K562 (cell line): ENCODE measurements at regions not wholly inside any gene's neighbourhood (a gene's known extent, or its start where the extent isn't known, plus 50 kb on each side); places are given as distances from the start of the nearest gene placed in this dataset.

Experiments used
- FOXJ2 ChIP-seq: fragments of 200-800 bp; sonication (Bioruptor generic); IDR thresholded peaks from 2 replicates; pipeline ENCODE4 v1.6.1; 2016; ENCODE audit warnings: missing genetic modification characterization, missing compliant biosample characterization
- HDAC2 ChIP-seq: fragments of 450-650 bp; IDR thresholded peaks from 2 replicates; pipeline ENCODE4 v1.6.1; 2016; ENCODE audit warnings: mild to moderate bottlenecking
- JUNB ChIP-seq: fragments of 450-650 bp; formaldehyde crosslinking; conservative IDR thresholded peaks from 2 replicates; pipeline ENCODE4 v1.4.0; 2020; ENCODE audit warnings: mild to moderate bottlenecking
- JUND ChIP-seq, 2 experiments: IDR thresholded peaks; 2 replicates in 1 of 2; 3 replicates in 1 of 2; pipeline ENCODE4 v1.6.1; 2011; ENCODE audit warnings: borderline replicate concordance in 2 of 2, low read depth in 2 of 2, low read length in 2 of 2, improper control_type of control experiment in 1 of 2, missing biosample characterization in 1 of 2, missing genetic modification characterization in 1 of 2, missing genetic modification reagents in 1 of 2
- KDM1A ChIP-seq, 2 experiments: fragments of 450-650 bp; IDR thresholded peaks; 2 replicates each; pipeline ENCODE4 v1.6.1; 2016; ENCODE audit warnings: mild to moderate bottlenecking in 2 of 2
- NFRKB ChIP-seq: fragments of 450-650 bp; IDR thresholded peaks from 2 replicates; pipeline ENCODE4 v1.6.1; 2016; ENCODE audit warnings: low read depth
- POLR2AphosphoS2 ChIP-seq: IDR thresholded peaks from 2 replicates; pipeline ENCODE4 v1.6.1; 2012; ENCODE audit warnings: low read length, improper control_type of control experiment
- PTTG1 ChIP-seq: fragments of 450-650 bp; IDR thresholded peaks from 2 replicates; pipeline ENCODE4 v1.6.1; 2016; ENCODE audit warnings: low read depth, mild to moderate bottlenecking, missing genetic modification characterization, missing compliant biosample characterization
- SETDB1 ChIP-seq: IDR thresholded peaks from one replicate; pipeline ENCODE4 v1.6.1; 2012; ENCODE audit warnings: low read length, control low read depth, inconsistent platforms
- SMARCA5 ChIP-seq: fragments of 450-650 bp; IDR thresholded peaks from 2 replicates; pipeline ENCODE4 v1.6.1; 2016
- ZNF699 ChIP-seq: fragments of 250-450 bp; sonication (Bioruptor Pico); IDR thresholded peaks from 2 replicates; pipeline ENCODE4 v1.8.0; 2021; ENCODE audit warnings: mild to moderate bottlenecking, moderate library complexity; ENCODE audit not compliant: insufficient replicate concordance
- TF ChIP-seq, protein P1 (sequence below): sonication (generic); formaldehyde crosslinking; IDR thresholded peaks from 2 replicates; pipeline ENCODE4 v1.8.0; 2022; ENCODE audit warnings: mild to moderate bottlenecking, missing genetic modification reagents

DNA sequence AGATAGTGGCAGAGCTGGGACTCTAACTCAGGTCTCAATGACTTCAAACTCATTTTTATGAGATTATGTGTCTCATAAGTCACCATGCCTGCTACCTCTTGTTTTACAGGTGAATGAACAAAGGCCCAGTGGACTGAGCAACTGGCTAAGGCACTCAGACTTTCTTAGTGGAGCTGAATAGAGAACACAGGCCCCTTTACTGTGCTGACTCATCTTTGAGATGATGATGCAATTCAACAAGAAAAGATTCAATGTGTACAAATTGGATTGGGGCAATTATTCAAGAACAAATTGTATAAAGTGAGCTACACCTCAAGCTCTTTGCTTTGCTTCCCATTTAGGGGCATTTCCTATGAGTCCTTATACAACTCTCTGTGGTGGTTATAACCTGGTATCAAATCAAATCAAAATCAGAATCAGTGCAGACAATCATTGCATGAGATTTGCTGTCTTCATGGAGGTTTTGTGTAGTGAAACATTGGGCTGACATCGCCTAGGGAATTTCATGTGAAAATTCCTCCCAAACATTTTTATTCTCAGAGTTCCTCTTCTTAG is 84.3 kb upstream of the PPP2R2B start (continued):
- TF ChIP-seq JUND (IDR thresholded peaks at IDR 0.05; ENCODE audit: borderline replicate concordance, low read depth, low read length) (peak; percentile 78), JUND (tag; IDR thresholded peaks at IDR 0.05; ENCODE audit: borderline replicate concordance, low read depth, low read length) (peak; percentile 70; the same call in 2 of the 3 replicates), POLR2AphosphoS2 (no peak), ZNF699 (CRISPR knock-in tag) (no peak), HDAC2 (0 out of 2 replicates have a peak, but pooled peaks have one; percentile 26), NFRKB (no peak), SETDB1 (no peak), JUNB (0 out of 2 replicates have a peak, but pooled peaks have one; percentile 21), KDM1A (IDR thresholded peaks at IDR 0.05) (peak; percentile 75 to 81), FOXJ2 (tag) (no peak), SMARCA5 (no peak), PTTG1 (tag) (no peak)
- TF ChIP-seq, protein P1, sequence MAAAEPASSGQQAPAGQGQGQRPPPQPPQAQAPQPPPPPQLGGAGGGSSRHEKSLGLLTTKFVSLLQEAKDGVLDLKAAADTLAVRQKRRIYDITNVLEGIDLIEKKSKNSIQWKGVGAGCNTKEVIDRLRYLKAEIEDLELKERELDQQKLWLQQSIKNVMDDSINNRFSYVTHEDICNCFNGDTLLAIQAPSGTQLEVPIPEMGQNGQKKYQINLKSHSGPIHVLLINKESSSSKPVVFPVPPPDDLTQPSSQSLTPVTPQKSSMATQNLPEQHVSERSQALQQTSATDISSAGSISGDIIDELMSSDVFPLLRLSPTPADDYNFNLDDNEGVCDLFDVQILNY, result no peak
